ENCODE measurements at regions not wholly inside any gene's neighbourhood (a gene's known extent, or its start where the extent isn't known, plus 50 kb on each side); places are given as distances from the start of the nearest gene placed in this dataset.

GRCh38 chr12:24356240-24356804 lies 406.9 kb upstream of the SOX5 start:
- Mint-ChIP-seq H3K4me3 (no peak overlapping the region), H3K36me3 (no peaks in the 10 kb centered on the region), H3K27me3 (ENCODE audit: low read depth) (no peaks in the 10 kb centered on the region), H3K27ac (no peak overlapping the region), H3K4me1 (peaks cover 14% of the 10 kb centered on the region), H3K9me3 (no peaks in the 10 kb centered on the region)
- ChIA-PET POLR2A (no interaction called here), CTCF (no interaction called here)
- DNase-seq (ENCODE audit: low spot score) = no peak
- TF ChIP-seq NR2C2 (CRISPR knock-in tag; IDR thresholded peaks at IDR 0.05) = no peak
- TF ChIP-seq JAZF1 (CRISPR knock-in tag; IDR thresholded peaks at IDR 0.05) = no peak
- TF ChIP-seq USF1 (CRISPR knock-in tag; IDR thresholded peaks at IDR 0.05) = no peak
- no peak for TF ChIP-seq CBFB (CRISPR knock-in tag; IDR thresholded peaks at IDR 0.05; ENCODE audit: low read depth)
- no peak for TF ChIP-seq CTCF (IDR thresholded peaks at IDR 0.05)
- TF ChIP-seq ATF6 (CRISPR knock-in tag; IDR thresholded peaks at IDR 0.05) = no peak
- TF ChIP-seq NFE2L1 (CRISPR knock-in tag; IDR thresholded peaks at IDR 0.05) = no peak
- no peak for TF ChIP-seq SMAD4 (CRISPR knock-in tag; IDR thresholded peaks at IDR 0.05)
- no peak for TF ChIP-seq FOXP1 (CRISPR knock-in tag; IDR thresholded peaks at IDR 0.05; ENCODE audit: borderline replicate concordance)
- no peak for TF ChIP-seq HMGXB4 (CRISPR knock-in tag; IDR thresholded peaks at IDR 0.05)
- TF ChIP-seq RELA (CRISPR knock-in tag; IDR thresholded peaks at IDR 0.05; ENCODE audit: borderline replicate concordance) = no peak
- TF ChIP-seq GRHL2 (CRISPR knock-in tag; IDR thresholded peaks at IDR 0.05; ENCODE audit: insufficient replicate concordance, severe bottlenecking) = no peak
- no peak for TF ChIP-seq ZBTB21 (CRISPR knock-in tag; IDR thresholded peaks at IDR 0.05; ENCODE audit: borderline replicate concordance)
- TF ChIP-seq MAX (CRISPR knock-in tag; IDR thresholded peaks at IDR 0.05) = no peak
- no peak for TF ChIP-seq OVOL2 (CRISPR knock-in tag; IDR thresholded peaks at IDR 0.05; ENCODE audit: borderline replicate concordance)
- no peak for TF ChIP-seq E2F5 (CRISPR knock-in tag; IDR thresholded peaks at IDR 0.05)
- no peak for TF ChIP-seq E2F4 (CRISPR knock-in tag; IDR thresholded peaks at IDR 0.05; ENCODE audit: borderline replicate concordance, low read depth)
- TF ChIP-seq NFYB (CRISPR knock-in tag; conservative IDR thresholded peaks at IDR 0.05; ENCODE audit: low read depth) = no peak
- TF ChIP-seq FOXJ3 (CRISPR knock-in tag; IDR thresholded peaks at IDR 0.05; ENCODE audit: borderline replicate concordance) = no peak
- no peak for TF ChIP-seq TP53 (CRISPR knock-in tag; IDR thresholded peaks at IDR 0.05)
- no peak for ATAC-seq

Measured in WTC11 (cell line).